ENCODE measurements at regions not wholly inside any gene's neighbourhood (a gene's known extent, or its start where the extent isn't known, plus 50 kb on each side); places are given as distances from the start of the nearest gene placed in this dataset.

DNA sequence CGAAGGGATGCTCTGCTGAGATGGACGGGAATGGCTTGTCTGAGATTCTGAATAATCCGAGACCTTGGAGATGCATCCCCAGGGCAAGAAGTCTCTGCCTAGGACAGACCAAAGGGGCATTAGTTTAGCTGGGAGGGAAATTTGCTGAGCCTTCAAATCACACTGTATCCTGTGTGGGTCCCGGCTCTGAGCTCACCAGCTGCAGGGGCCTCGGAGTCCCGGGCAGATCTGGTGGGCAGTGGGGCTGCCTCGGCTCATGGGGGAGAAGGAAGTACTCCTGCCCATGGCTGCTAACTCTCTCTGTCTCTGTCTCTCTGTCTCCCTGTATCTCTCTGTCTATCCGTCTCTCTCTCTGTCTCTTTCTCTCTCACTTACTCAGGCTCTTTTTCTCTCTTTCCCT, 522.4 kb downstream of the TBC1D22A start:
- TF ChIP-seq, protein P1, sequence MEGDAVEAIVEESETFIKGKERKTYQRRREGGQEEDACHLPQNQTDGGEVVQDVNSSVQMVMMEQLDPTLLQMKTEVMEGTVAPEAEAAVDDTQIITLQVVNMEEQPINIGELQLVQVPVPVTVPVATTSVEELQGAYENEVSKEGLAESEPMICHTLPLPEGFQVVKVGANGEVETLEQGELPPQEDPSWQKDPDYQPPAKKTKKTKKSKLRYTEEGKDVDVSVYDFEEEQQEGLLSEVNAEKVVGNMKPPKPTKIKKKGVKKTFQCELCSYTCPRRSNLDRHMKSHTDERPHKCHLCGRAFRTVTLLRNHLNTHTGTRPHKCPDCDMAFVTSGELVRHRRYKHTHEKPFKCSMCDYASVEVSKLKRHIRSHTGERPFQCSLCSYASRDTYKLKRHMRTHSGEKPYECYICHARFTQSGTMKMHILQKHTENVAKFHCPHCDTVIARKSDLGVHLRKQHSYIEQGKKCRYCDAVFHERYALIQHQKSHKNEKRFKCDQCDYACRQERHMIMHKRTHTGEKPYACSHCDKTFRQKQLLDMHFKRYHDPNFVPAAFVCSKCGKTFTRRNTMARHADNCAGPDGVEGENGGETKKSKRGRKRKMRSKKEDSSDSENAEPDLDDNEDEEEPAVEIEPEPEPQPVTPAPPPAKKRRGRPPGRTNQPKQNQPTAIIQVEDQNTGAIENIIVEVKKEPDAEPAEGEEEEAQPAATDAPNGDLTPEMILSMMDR (IDR thresholded peaks at IDR 0.05) = no peak
- TF ChIP-seq EZH2 (IDR thresholded peaks at IDR 0.05; ENCODE audit: borderline replicate concordance, insufficient read depth, low read depth, low read length, poor library complexity, severe bottlenecking) = no peak
